GM18507 (cell line): ENCODE measurements at regions not wholly inside any gene's neighbourhood (a gene's known extent, or its start where the extent isn't known, plus 50 kb on each side); places are given as distances from the start of the nearest gene placed in this dataset.
"Not testable (repeated sequence)": the region's sequence is repeated elsewhere in the genome, so short reads cannot be mapped to it uniquely, and the experiment has no call there.

Experiments used
- DNase-seq: peaks from one replicate; pipeline ENCODE4 v3.0.0; 2011; ENCODE audit warnings: low read depth; ENCODE audit not compliant: insufficient read length; ENCODE audit errors: extremely low spot score
- FAIRE-seq: peaks from 2 replicates; lab custom pipeline; 2011; peaks lifted over from hg19 to GRCh38; lab: Jason Lieb, UNC

GRCh38 chr4:138113819-138114400, 128.2 kb downstream of the SLC7A11 start:
- no peak for FAIRE-seq
- no peak for DNase-seq

GRCh38 chr4:138112890-138113289, 129.3 kb downstream of the SLC7A11 start:
- FAIRE-seq, DNase-seq: not testable (repeated sequence)

- DNase-seq: no peak
- no peak for FAIRE-seq
Measured at GRCh38 chr4:138112389-138112788, 129.8 kb downstream of the SLC7A11 start.

- FAIRE-seq (no peak), DNase-seq (no peak)
Measured at GRCh38 chr4:138111462-138112000, 130.6 kb downstream of the SLC7A11 start.

GRCh38 chr4:138110815-138111214, 131.3 kb downstream of the SLC7A11 start:
- no peak for FAIRE-seq
- no peak for DNase-seq

- DNase-seq (no peak), FAIRE-seq (no peak)
Measured at GRCh38 chr4:138107023-138107422, 135.1 kb downstream of the SLC7A11 start.

GRCh38 chr4:138105331-138105730, 136.8 kb downstream of the SLC7A11 start:
- no peak for DNase-seq
- FAIRE-seq: no peak

GRCh38 chr4:138104284-138104680, 137.9 kb downstream of the SLC7A11 start:
- no peak for FAIRE-seq
- no peak for DNase-seq

GRCh38 chr4:138103597-138104283, 138.4 kb downstream of the SLC7A11 start:
- DNase-seq (no peak), FAIRE-seq (no peak)

- FAIRE-seq: no peak
- DNase-seq: no peak
Measured at GRCh38 chr4:138099385-138099784, 142.8 kb downstream of the SLC7A11 start.

GRCh38 chr4:138097912-138098600, 144.1 kb downstream of the SLC7A11 start:
- no peak for DNase-seq
- FAIRE-seq: no peak

- DNase-seq (no peak), FAIRE-seq (no peak)
Measured at GRCh38 chr4:138096384-138097062, 145.6 kb downstream of the SLC7A11 start.

GRCh38 chr4:138095378-138095777, 146.8 kb downstream of the SLC7A11 start:
- DNase-seq: no peak
- no peak for FAIRE-seq

GRCh38 chr4:138092060-138092459, 150.1 kb downstream of the SLC7A11 start:
- FAIRE-seq (no peak), DNase-seq (no peak)

GRCh38 chr4:138090918-138091676, 151.1 kb downstream of the SLC7A11 start:
- FAIRE-seq: no peak
- no peak for DNase-seq

- FAIRE-seq: peak; percentile 75
- peak; percentile 49 for DNase-seq
Measured at GRCh38 chr4:138090150-138090917, 151.8 kb downstream of the SLC7A11 start.

GRCh38 chr4:138088449-138089208, 153.5 kb downstream of the SLC7A11 start:
- no peak for FAIRE-seq
- no peak for DNase-seq
